ENCODE measurements at regions not wholly inside any gene's neighbourhood (a gene's known extent, or its start where the extent isn't known, plus 50 kb on each side); places are given as distances from the start of the nearest gene placed in this dataset.

DNA sequence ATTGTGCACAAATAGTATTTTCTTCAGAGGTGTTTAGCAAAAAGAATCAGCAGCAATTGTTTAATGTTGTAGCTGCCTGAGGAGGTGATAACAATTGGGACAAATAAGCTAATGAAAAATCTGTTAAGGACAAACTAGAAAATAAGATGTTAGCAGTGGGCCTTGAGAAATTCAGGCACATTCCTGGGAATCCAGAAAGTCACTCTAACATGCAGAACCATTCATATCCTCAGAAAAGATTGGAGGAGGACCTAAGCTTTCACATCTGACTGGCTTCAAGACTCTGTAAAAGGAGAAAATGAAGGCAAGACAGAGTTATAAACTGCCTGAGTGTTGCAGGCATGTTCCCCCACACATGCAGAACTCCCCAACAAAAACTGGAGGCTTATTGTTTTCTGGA, 353.5 kb upstream of the RGPD4 start:
- Histone ChIP-seq H3K4me2 (ENCODE audit: low read length) (no peak overlapping the region), H3K23ac (ENCODE audit: low read length) (no peak overlapping the region), H3K27ac (ENCODE audit: low read depth, low read length) (no peak overlapping the region), H3K27me3 (ENCODE audit: insufficient read depth, low read length) (no peaks in the 10 kb centered on the region), H3K14ac (ENCODE audit: low read length) (no peak overlapping the region), H2BK120ac (ENCODE audit: insufficient read depth, low read length, poor library complexity) (no peak overlapping the region), H3K4me1 (ENCODE audit: control insufficient read depth in 1 of 2, insufficient read depth in 2 of 2, low read length in 2 of 2) (no peaks in the 10 kb centered on the region), H3K79me2 (ENCODE audit: control insufficient read depth, insufficient read depth, low read length, poor library complexity) (no peaks in the 10 kb centered on the region), H3K4me3 (ENCODE audit: low read depth, low read length) (no peak overlapping the region), H3K9ac (ENCODE audit: low read length) (no peak overlapping the region), H2AFZ (ENCODE audit: insufficient read depth, low read length, poor library complexity) (no peak overlapping the region), H3K4ac (ENCODE audit: low read depth, low read length) (no peak overlapping the region), H3K36me3 (ENCODE audit: control insufficient read depth in 1 of 2, insufficient read depth in 2 of 2, low read length in 2 of 2) (no peaks in the 10 kb centered on the region), H4K12ac (ENCODE audit: low read depth, low read length) (no peak overlapping the region), H2BK5ac (ENCODE audit: low read depth, low read length, poor library complexity) (no peak overlapping the region), H2BK12ac (ENCODE audit: low read length) (no peak overlapping the region), H4K8ac (ENCODE audit: low read depth, low read length) (no peak overlapping the region), H4K91ac (ENCODE audit: low read depth, low read length) (no peak overlapping the region), H3K79me1 (ENCODE audit: low read length) (no peaks in the 10 kb centered on the region), H3K18ac (ENCODE audit: low read length) (no peak overlapping the region), H2AK5ac (ENCODE audit: low read length) (no peak overlapping the region), H3K9me3 (ENCODE audit: insufficient read depth, low read depth, low read length) (peaks cover 6% of the 10 kb centered on the region)
- DNase-seq: no peak

DNA sequence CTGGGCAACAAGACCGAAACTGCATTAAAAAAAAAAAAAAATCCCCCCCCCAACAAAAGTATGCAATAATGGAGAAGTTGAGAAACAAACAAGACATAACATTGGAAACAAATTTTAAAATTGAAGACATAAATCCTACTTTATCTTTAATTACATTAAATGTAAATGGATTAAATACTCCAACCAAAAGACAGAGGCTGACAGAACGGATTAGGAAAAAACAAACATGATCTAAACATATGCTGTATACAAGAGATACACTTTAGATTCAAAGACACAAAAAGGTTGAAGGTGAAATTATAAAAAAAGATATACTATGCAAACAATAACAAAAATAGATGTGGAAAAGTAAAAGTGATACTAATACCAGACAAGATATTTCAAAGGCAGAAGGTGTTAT, 350.8 kb upstream of the RGPD4 start:
- H3K14ac ChIP-seq (ENCODE audit: low read length): no peak overlapping the region
- no CpG with 5 or more reads among the region's 2 CpGs for WGBS (ENCODE audit: extremely low coverage, insufficient coverage, insufficient read length)
- no peaks in the 10 kb centered on the region for H3K9me3 ChIP-seq (ENCODE audit: insufficient read depth, low read depth, low read length)
- no peak overlapping the region for H3K23ac ChIP-seq (ENCODE audit: low read length)
- no peak for DNase-seq
- H3K79me2 ChIP-seq (ENCODE audit: control insufficient read depth, insufficient read depth, low read length, poor library complexity): no peaks in the 10 kb centered on the region
- H4K12ac ChIP-seq (ENCODE audit: low read depth, low read length): no peak overlapping the region
- no peak overlapping the region for H2BK120ac ChIP-seq (ENCODE audit: insufficient read depth, low read length, poor library complexity)
- no peak overlapping the region for H3K4ac ChIP-seq (ENCODE audit: low read depth, low read length)
- no peak overlapping the region for H2AK5ac ChIP-seq (ENCODE audit: low read length)
- H3K18ac ChIP-seq (ENCODE audit: low read length): no peak overlapping the region
- H3K36me3 ChIP-seq (ENCODE audit: control insufficient read depth in 1 of 2, insufficient read depth in 2 of 2, low read length in 2 of 2): no peaks in the 10 kb centered on the region
- H3K9ac ChIP-seq (ENCODE audit: low read length): no peak overlapping the region
- H2BK12ac ChIP-seq (ENCODE audit: low read length): no peak overlapping the region
- no peaks in the 10 kb centered on the region for H3K4me1 ChIP-seq (ENCODE audit: control insufficient read depth in 1 of 2, insufficient read depth in 2 of 2, low read length in 2 of 2)
- H4K8ac ChIP-seq (ENCODE audit: low read depth, low read length): no peak overlapping the region
- H2AFZ ChIP-seq (ENCODE audit: insufficient read depth, low read length, poor library complexity): no peak overlapping the region
- H3K27me3 ChIP-seq (ENCODE audit: insufficient read depth, low read length): no peaks in the 10 kb centered on the region
- H4K91ac ChIP-seq (ENCODE audit: low read depth, low read length): no peak overlapping the region
- no peak overlapping the region for H3K4me3 ChIP-seq (ENCODE audit: low read depth, low read length)
- no peak overlapping the region for H3K4me2 ChIP-seq (ENCODE audit: low read length)
- no peak overlapping the region for H3K27ac ChIP-seq (ENCODE audit: low read depth, low read length)
- no peaks in the 10 kb centered on the region for H3K79me1 ChIP-seq (ENCODE audit: low read length)
- no peak overlapping the region for H2BK5ac ChIP-seq (ENCODE audit: low read depth, low read length, poor library complexity)

DNA sequence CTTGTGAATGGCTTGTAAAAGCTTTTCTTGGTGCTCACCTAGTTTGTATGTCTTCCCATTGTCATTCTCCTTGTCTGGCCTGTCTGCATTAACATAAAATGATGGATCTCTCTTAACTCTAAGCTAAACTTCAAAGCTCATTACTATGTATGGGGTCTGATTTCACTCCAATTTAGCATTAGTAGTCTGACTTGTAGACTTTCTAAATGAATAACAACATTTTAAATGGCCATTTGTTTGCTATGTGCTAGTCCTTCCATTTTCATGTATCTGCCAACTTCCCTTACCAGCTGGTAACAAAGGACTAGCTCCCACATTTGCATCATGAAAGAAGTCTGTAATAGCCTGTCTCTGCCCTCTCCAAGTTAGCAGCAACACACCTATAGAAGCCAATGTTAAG, 324.2 kb upstream of the RGPD4 start:
- Histone ChIP-seq H3K23ac (ENCODE audit: low read length) (no peak overlapping the region), H3K79me2 (ENCODE audit: control insufficient read depth, insufficient read depth, low read length, poor library complexity) (no peaks in the 10 kb centered on the region), H3K27me3 (ENCODE audit: insufficient read depth, low read length) (no peaks in the 10 kb centered on the region), H3K9me3 (ENCODE audit: insufficient read depth, low read depth, low read length) (no peaks in the 10 kb centered on the region), H3K79me1 (ENCODE audit: low read length) (no peaks in the 10 kb centered on the region), H2AK5ac (ENCODE audit: low read length) (no peak overlapping the region), H3K4me2 (ENCODE audit: low read length) (no peak overlapping the region), H2AFZ (ENCODE audit: insufficient read depth, low read length, poor library complexity) (no peak overlapping the region), H3K4me3 (ENCODE audit: low read depth, low read length) (no peak overlapping the region), H4K91ac (ENCODE audit: low read depth, low read length) (no peak overlapping the region), H2BK5ac (ENCODE audit: low read depth, low read length, poor library complexity) (no peak overlapping the region), H2BK12ac (ENCODE audit: low read length) (no peak overlapping the region), H3K18ac (ENCODE audit: low read length) (no peak overlapping the region), H2BK120ac (ENCODE audit: insufficient read depth, low read length, poor library complexity) (no peak overlapping the region), H3K36me3 (ENCODE audit: control insufficient read depth in 1 of 2, insufficient read depth in 2 of 2, low read length in 2 of 2) (no peaks in the 10 kb centered on the region), H3K14ac (ENCODE audit: low read length) (no peak overlapping the region), H3K27ac (ENCODE audit: low read depth, low read length) (no peak overlapping the region), H4K8ac (ENCODE audit: low read depth, low read length) (no peak overlapping the region), H3K4ac (ENCODE audit: low read depth, low read length) (no peak overlapping the region), H3K9ac (ENCODE audit: low read length) (no peak overlapping the region), H3K4me1 (ENCODE audit: control insufficient read depth in 1 of 2, insufficient read depth in 2 of 2, low read length in 2 of 2) (no peaks in the 10 kb centered on the region), H4K12ac (ENCODE audit: low read depth, low read length) (no peak overlapping the region)
- DNase-seq: no peak

DNA sequence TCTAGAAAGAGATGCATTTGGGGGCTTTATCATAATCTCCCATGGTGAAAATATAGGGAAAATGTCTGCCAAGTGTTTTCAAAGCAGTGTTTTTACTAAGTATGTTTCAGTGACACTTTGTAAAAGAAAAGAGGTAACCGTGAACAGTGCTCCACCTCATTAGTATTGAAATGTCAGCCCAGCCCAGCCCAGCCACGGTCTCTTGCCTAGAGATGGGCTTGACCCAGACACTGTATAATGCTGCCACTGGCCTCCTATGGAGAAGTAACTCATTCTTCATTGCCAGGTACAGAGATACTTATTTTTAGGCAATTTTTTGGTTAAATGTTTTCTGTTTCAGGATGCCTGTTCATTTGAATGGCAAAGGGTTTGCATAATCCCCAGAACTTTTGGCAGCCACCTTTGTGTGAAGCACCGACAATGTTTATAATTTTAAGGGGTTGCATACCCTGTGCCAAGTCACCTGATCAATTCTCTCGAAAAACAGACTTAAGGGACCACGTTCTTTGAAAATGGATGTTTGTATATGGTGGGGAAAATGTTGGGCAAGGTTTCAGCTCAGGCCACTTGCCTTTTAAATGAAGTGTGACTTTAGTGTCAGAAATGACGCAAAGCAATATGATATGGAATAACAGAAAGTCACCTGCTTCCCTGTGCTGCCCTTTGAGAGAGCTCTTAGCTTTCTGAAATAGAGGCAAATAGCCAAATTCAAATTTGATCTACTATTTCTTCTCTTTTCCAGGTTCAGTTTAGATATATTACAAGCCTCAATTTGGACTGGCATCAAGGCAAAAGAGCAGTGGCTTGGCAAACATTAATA, 314.5 kb upstream of the RGPD4 start:
- H2BK5ac ChIP-seq (ENCODE audit: low read depth, low read length, poor library complexity): no peak overlapping the region
- H2AK5ac ChIP-seq (ENCODE audit: low read length): no peak overlapping the region
- no peaks in the 10 kb centered on the region for H3K4me1 ChIP-seq (ENCODE audit: control insufficient read depth in 1 of 2, insufficient read depth in 2 of 2, low read length in 2 of 2)
- H3K4ac ChIP-seq (ENCODE audit: low read depth, low read length): no peak overlapping the region
- H3K4me3 ChIP-seq (ENCODE audit: low read depth, low read length): no peak overlapping the region
- no peak overlapping the region for H3K18ac ChIP-seq (ENCODE audit: low read length)
- H4K12ac ChIP-seq (ENCODE audit: low read depth, low read length): no peak overlapping the region
- H2AFZ ChIP-seq (ENCODE audit: insufficient read depth, low read length, poor library complexity): no peak overlapping the region
- no peak overlapping the region for H3K14ac ChIP-seq (ENCODE audit: low read length)
- H3K79me2 ChIP-seq (ENCODE audit: control insufficient read depth, insufficient read depth, low read length, poor library complexity): no peaks in the 10 kb centered on the region
- H3K23ac ChIP-seq (ENCODE audit: low read length): no peak overlapping the region
- no peaks in the 10 kb centered on the region for H3K27me3 ChIP-seq (ENCODE audit: insufficient read depth, low read length)
- no peak for DNase-seq
- H3K9me3 ChIP-seq (ENCODE audit: insufficient read depth, low read depth, low read length): no peaks in the 10 kb centered on the region
- H2BK12ac ChIP-seq (ENCODE audit: low read length): no peak overlapping the region
- H3K36me3 ChIP-seq (ENCODE audit: control insufficient read depth in 1 of 2, insufficient read depth in 2 of 2, low read length in 2 of 2): no peaks in the 10 kb centered on the region
- no CpG with 5 or more reads among the region's 6 CpGs for WGBS (ENCODE audit: extremely low coverage, insufficient coverage, insufficient read length)
- no peak overlapping the region for H3K9ac ChIP-seq (ENCODE audit: low read length)
- no peak overlapping the region for H4K91ac ChIP-seq (ENCODE audit: low read depth, low read length)
- no peak overlapping the region for H4K8ac ChIP-seq (ENCODE audit: low read depth, low read length)
- H3K4me2 ChIP-seq (ENCODE audit: low read length): no peak overlapping the region
- no peak overlapping the region for H3K27ac ChIP-seq (ENCODE audit: low read depth, low read length)
- H2BK120ac ChIP-seq (ENCODE audit: insufficient read depth, low read length, poor library complexity): no peak overlapping the region
- H3K79me1 ChIP-seq (ENCODE audit: low read length): no peaks in the 10 kb centered on the region

Measured in trophoblast cell (in vitro differentiated cells and primary cell).